ENCODE measurements at regions not wholly inside any gene's neighbourhood (a gene's known extent, or its start where the extent isn't known, plus 50 kb on each side); places are given as distances from the start of the nearest gene placed in this dataset.

DNA sequence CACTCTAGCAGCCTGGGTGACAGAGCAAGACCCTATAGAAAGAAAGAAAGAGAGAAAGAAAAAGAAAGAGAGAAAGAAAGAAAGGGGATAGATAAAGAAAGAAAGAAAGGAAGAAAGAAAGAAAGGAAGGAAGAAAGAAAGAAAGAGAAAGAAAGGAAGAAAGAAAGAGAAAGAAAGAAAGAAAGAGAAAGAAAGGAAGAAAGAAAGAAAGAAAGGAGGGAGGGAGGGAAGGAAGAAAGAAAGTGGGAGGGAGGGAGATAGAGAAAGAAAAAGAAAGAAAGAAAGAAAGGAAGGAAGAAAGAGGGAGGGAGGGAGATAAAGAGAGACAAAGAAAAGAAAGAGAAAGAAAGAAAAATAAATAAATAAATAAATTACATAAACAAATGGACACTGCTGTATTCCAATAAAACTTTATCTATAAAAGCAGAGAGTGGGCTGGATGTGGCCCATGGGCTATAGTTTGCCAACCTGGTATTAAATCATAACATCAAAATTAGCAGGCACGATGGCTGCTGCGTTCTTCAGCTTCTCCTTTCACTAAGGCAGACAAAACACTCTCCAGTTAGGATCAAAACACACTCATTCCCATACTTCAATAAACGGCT lies 165.0 kb downstream of the ZNF674 start:
- TF ChIP-seq, protein P1, sequence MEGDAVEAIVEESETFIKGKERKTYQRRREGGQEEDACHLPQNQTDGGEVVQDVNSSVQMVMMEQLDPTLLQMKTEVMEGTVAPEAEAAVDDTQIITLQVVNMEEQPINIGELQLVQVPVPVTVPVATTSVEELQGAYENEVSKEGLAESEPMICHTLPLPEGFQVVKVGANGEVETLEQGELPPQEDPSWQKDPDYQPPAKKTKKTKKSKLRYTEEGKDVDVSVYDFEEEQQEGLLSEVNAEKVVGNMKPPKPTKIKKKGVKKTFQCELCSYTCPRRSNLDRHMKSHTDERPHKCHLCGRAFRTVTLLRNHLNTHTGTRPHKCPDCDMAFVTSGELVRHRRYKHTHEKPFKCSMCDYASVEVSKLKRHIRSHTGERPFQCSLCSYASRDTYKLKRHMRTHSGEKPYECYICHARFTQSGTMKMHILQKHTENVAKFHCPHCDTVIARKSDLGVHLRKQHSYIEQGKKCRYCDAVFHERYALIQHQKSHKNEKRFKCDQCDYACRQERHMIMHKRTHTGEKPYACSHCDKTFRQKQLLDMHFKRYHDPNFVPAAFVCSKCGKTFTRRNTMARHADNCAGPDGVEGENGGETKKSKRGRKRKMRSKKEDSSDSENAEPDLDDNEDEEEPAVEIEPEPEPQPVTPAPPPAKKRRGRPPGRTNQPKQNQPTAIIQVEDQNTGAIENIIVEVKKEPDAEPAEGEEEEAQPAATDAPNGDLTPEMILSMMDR (optimal IDR thresholded peaks at IDR 0.05 in 1 of 3, IDR thresholded peaks at IDR 0.05 in 1 of 3, conservative IDR thresholded peaks at IDR 0.05 in 1 of 3; ENCODE audit: extremely low read depth in 1 of 3, insufficient read depth in 2 of 3, low read length in 3 of 3): no peak
- no peak for TF ChIP-seq EZH2 (IDR thresholded peaks at IDR 0.05; ENCODE audit: low read length)
